Keratinocyte (primary cell): ENCODE measurements at regions not wholly inside any gene's neighbourhood (a gene's known extent, or its start where the extent isn't known, plus 50 kb on each side); places are given as distances from the start of the nearest gene placed in this dataset.

Experiments
- DNase-seq: peaks from one replicate; pipeline ENCODE4 v3.0.0-alpha.2; 2011; ENCODE audit warnings: low read depth, missing footprints, low spot score
- FAIRE-seq: peaks from 2 replicates; lab custom pipeline; 2011; peaks lifted over from hg19 to GRCh38; lab: Jason Lieb, UNC
- H2AFZ ChIP-seq: 2 replicates; pipeline ENCODE4 v1.6.0; 2012; ENCODE audit warnings: low read length, control low read depth, inconsistent platforms; ENCODE audit not compliant: control insufficient read depth
- H3K27ac ChIP-seq: 2 replicates; pipeline ENCODE4 v1.5.1; 2011; ENCODE audit warnings: low read length; ENCODE audit not compliant: control insufficient read depth, insufficient read depth
- H3K27me3 ChIP-seq: 3 replicates; pipeline ENCODE4 v1.6.0; 2011; ENCODE audit warnings: low read length; ENCODE audit not compliant: control insufficient read depth, insufficient read depth; ENCODE audit errors: extremely low read depth
- H3K36me3 ChIP-seq, 2 experiments: 2 replicates in 1 of 2; 3 replicates in 1 of 2; pipeline ENCODE4 v1.5.1; 2011; ENCODE audit warnings: low read length in 2 of 2, mild to moderate bottlenecking in 1 of 2; ENCODE audit not compliant: control insufficient read depth in 2 of 2, insufficient read depth in 2 of 2; ENCODE audit errors: extremely low read depth in 1 of 2
- H3K4me1 ChIP-seq: 3 replicates; pipeline ENCODE4 v1.5.1; 2011; ENCODE audit warnings: low read length; ENCODE audit not compliant: control insufficient read depth, insufficient read depth; ENCODE audit errors: extremely low read depth
- H3K4me2 ChIP-seq: 3 replicates; pipeline ENCODE4 v1.6.0; 2011; ENCODE audit warnings: low read depth, low read length; ENCODE audit not compliant: control insufficient read depth, insufficient read depth; ENCODE audit errors: extremely low read depth
- H3K4me3 ChIP-seq, 3 experiments: fragments of 200-600 bp in 1 of 3; sonication (generic) in 1 of 3; 2 replicates in 2 of 3; 3 replicates in 1 of 3; pipeline ENCODE4 v1.5.1; 2011 to 2016; ENCODE audit warnings: low read length in 3 of 3, mild to moderate bottlenecking in 3 of 3, control low read depth in 2 of 3, inconsistent platforms in 1 of 3, low read depth in 1 of 3, mixed read lengths in 1 of 3, mixed run types in 1 of 3, moderate library complexity in 1 of 3; ENCODE audit not compliant: control insufficient read depth in 2 of 3, insufficient read depth in 2 of 3; ENCODE audit errors: extremely low read depth in 1 of 3
- H3K79me2 ChIP-seq: 2 replicates; pipeline ENCODE4 v1.6.0; 2012; ENCODE audit warnings: low read length; ENCODE audit not compliant: control insufficient read depth, insufficient read depth
- H3K9ac ChIP-seq: 3 replicates; pipeline ENCODE4 v1.6.0; 2011; ENCODE audit warnings: low read length; ENCODE audit not compliant: control insufficient read depth, insufficient read depth; ENCODE audit errors: extremely low read depth
- H3K9me1 ChIP-seq: 3 replicates; pipeline ENCODE4 v1.6.0; 2011; ENCODE audit warnings: low read length; ENCODE audit not compliant: control insufficient read depth, insufficient read depth; ENCODE audit errors: extremely low read depth
- H3K9me3 ChIP-seq: 2 replicates; pipeline ENCODE4 v1.5.1; 2012; ENCODE audit warnings: low read depth, low read length; ENCODE audit not compliant: control insufficient read depth
- H4K20me1 ChIP-seq: 3 replicates; pipeline ENCODE4 v1.6.0; 2011; ENCODE audit warnings: low read length; ENCODE audit not compliant: control insufficient read depth, insufficient read depth; ENCODE audit errors: extremely low read depth
- EZH2 ChIP-seq: IDR thresholded peaks from one replicate; pipeline ENCODE4 v1.6.1; 2012; ENCODE audit warnings: inconsistent platforms, mild to moderate bottlenecking, low read length, moderate library complexity
- dilution Hi-C: fragments of 300-500 bp; cut with MboI; formaldehyde crosslinking; loops from one replicate; pipeline ENCODE4 v1.7.0; 2020; ENCODE audit warnings: low sequenced_read_pairs; ENCODE audit not compliant: extremely low pct_ligation_motif_present
- TF ChIP-seq, protein P1 (sequence below), 3 experiments: IDR thresholded peaks in 1 of 3; conservative IDR thresholded peaks in 1 of 3; optimal IDR thresholded peaks in 1 of 3; 2 replicates in 2 of 3; 3 replicates in 1 of 3; pipeline versions ENCODE3 to v1.5.1; 2011; ENCODE audit warnings: low read length in 3 of 3, mild to moderate bottlenecking in 3 of 3, moderate library complexity in 2 of 3, control low read depth in 1 of 3, inconsistent platforms in 1 of 3; ENCODE audit not compliant: insufficient read depth in 2 of 3; ENCODE audit errors: extremely low read depth in 1 of 3

DNA sequence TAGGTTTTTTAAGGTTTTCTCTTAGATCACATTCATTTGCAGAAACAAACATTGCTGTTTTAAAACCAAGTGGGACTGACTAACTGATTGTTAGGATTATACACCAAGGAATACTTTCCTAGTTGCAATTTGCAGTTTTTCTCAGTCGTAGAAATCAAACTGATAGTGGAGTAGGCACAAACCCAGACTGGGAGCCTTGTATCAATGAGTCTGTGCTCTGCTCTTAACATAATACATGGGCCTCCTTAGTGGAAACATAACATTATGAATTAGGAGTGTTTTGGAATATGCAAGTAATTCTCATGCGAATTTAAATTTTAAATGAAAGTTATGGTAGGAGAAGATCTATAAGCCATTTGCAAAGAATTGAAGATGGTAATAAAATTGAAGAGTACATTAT, 223.5 kb downstream of the CLCN4 start:
- no peak overlapping the region for H2AFZ ChIP-seq
- no peak overlapping the region for H3K4me3 ChIP-seq
- no peak for FAIRE-seq
- H3K27me3 ChIP-seq, result no peaks in the 10 kb centered on the region
- H3K9me1 ChIP-seq, result no peaks in the 10 kb centered on the region
- H4K20me1 ChIP-seq, result no peaks in the 10 kb centered on the region
- H3K4me2 ChIP-seq, result no peak overlapping the region
- dilution Hi-C loops, result no loop called here
- H3K27ac ChIP-seq, result no peak overlapping the region
- no peak for DNase-seq
- no peaks in the 10 kb centered on the region for H3K79me2 ChIP-seq
- H3K9ac ChIP-seq, result no peak overlapping the region
- H3K36me3 ChIP-seq, result no peaks in the 10 kb centered on the region
- H3K9me3 ChIP-seq, result no peaks in the 10 kb centered on the region
- peaks cover 8% of the 10 kb centered on the region for H3K4me1 ChIP-seq
- TF ChIP-seq, protein P1, sequence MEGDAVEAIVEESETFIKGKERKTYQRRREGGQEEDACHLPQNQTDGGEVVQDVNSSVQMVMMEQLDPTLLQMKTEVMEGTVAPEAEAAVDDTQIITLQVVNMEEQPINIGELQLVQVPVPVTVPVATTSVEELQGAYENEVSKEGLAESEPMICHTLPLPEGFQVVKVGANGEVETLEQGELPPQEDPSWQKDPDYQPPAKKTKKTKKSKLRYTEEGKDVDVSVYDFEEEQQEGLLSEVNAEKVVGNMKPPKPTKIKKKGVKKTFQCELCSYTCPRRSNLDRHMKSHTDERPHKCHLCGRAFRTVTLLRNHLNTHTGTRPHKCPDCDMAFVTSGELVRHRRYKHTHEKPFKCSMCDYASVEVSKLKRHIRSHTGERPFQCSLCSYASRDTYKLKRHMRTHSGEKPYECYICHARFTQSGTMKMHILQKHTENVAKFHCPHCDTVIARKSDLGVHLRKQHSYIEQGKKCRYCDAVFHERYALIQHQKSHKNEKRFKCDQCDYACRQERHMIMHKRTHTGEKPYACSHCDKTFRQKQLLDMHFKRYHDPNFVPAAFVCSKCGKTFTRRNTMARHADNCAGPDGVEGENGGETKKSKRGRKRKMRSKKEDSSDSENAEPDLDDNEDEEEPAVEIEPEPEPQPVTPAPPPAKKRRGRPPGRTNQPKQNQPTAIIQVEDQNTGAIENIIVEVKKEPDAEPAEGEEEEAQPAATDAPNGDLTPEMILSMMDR (optimal IDR thresholded peaks at IDR 0.05 in 1 of 3, IDR thresholded peaks at IDR 0.05 in 1 of 3, conservative IDR thresholded peaks at IDR 0.05 in 1 of 3; ENCODE audit: extremely low read depth in 1 of 3, insufficient read depth in 2 of 3, low read length in 3 of 3), result no peak
- no peak for TF ChIP-seq EZH2

DNA sequence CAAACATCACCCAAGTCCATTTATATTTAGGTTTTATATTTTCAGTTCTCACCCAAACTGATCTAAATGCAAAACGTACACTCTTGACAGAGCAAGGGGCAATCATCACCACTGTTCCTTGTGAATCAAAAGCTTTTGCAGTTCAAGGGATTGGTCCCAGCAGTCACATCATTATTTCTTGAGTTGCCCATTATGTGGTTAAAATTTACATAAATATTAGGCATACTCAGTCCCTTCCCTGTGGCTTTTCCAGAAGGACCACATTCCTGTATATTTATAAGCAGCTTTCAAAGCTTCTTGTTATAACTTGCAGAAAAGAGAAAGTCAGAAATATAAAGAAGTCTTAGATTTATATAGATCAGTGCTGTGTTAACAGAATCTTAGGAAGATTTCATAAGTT, 224.4 kb downstream of the CLCN4 start:
- H3K4me3 ChIP-seq, result peak overlapping the region in 1 of 3 experiments; percentile 39
- dilution Hi-C loops, result no loop called here
- H3K27ac ChIP-seq, result no peak overlapping the region
- H3K79me2 ChIP-seq, result no peaks in the 10 kb centered on the region
- H3K27me3 ChIP-seq, result no peaks in the 10 kb centered on the region
- H2AFZ ChIP-seq, result peak overlapping the region; percentile 42
- DNase-seq (no peak), FAIRE-seq (no peak)
- TF ChIP-seq, protein P1 (optimal IDR thresholded peaks at IDR 0.05 in 1 of 3, IDR thresholded peaks at IDR 0.05 in 1 of 3, conservative IDR thresholded peaks at IDR 0.05 in 1 of 3; ENCODE audit: extremely low read depth in 1 of 3, insufficient read depth in 2 of 3, low read length in 3 of 3), result no peak
- TF ChIP-seq EZH2, result no peak
- H3K9me3 ChIP-seq, result no peaks in the 10 kb centered on the region
- no peaks in the 10 kb centered on the region for H3K36me3 ChIP-seq
- H4K20me1 ChIP-seq, result no peaks in the 10 kb centered on the region
- peak overlapping the region; percentile 58 for H3K4me2 ChIP-seq
- H3K9me1 ChIP-seq, result no peaks in the 10 kb centered on the region
- peaks cover 8% of the 10 kb centered on the region for H3K4me1 ChIP-seq
- H3K9ac ChIP-seq, result no peak overlapping the region
